Endometrium (tissue), 2 donors: ENCODE measurements at regions not wholly inside any gene's neighbourhood (a gene's known extent, or its start where the extent isn't known, plus 50 kb on each side); places are given as distances from the start of the nearest gene placed in this dataset.
"Not testable (repeated sequence)": the region's sequence is repeated elsewhere in the genome, so short reads cannot be mapped to it uniquely, and the experiment has no call there.

ENCODE experiments used
- FAIRE-seq: peaks from 2 replicates; lab custom pipeline; 2012; peaks lifted over from hg19 to GRCh38; lab: Jason Lieb, UNC
- donor health status: control.
- donor health status: control.

- not testable (repeated sequence) for FAIRE-seq
These were observed 93.0 kb downstream of the CRLF3 start for GRCh38 chr17:30731210-30732132.

GRCh38 chr17:30730837-30731209 is 93.7 kb downstream of the CRLF3 start:
- FAIRE-seq: not testable (repeated sequence)

GRCh38 chr17:30730171-30730836 is 94.2 kb downstream of the CRLF3 start:
- FAIRE-seq: not testable (repeated sequence)

GRCh38 chr17:30729471-30730170 is 94.9 kb downstream of the CRLF3 start:
- not testable (repeated sequence) for FAIRE-seq

GRCh38 chr17:30727517-30727916 is 97.0 kb downstream of the CRLF3 start:
- FAIRE-seq: not testable (repeated sequence)

- FAIRE-seq: not testable (repeated sequence)
These were observed 97.8 kb downstream of the CRLF3 start for GRCh38 chr17:30726734-30727133.

GRCh38 chr17:30726310-30726709 is 98.2 kb downstream of the CRLF3 start:
- FAIRE-seq: not testable (repeated sequence)

GRCh38 chr17:30724034-30724650 is 100.3 kb downstream of the CRLF3 start:
- FAIRE-seq: not testable (repeated sequence)

- not testable (repeated sequence) for FAIRE-seq
These were observed 102.2 kb downstream of the CRLF3 start for GRCh38 chr17:30722114-30722780.

GRCh38 chr17:30720971-30721370 is 103.5 kb downstream of the CRLF3 start:
- FAIRE-seq: not testable (repeated sequence)

GRCh38 chr17:30720013-30720471 is 104.5 kb downstream of the CRLF3 start:
- FAIRE-seq: no peak

- FAIRE-seq: not testable (repeated sequence)
These were observed 105.1 kb downstream of the CRLF3 start for GRCh38 chr17:30719131-30719973.

GRCh38 chr17:30718691-30719090 is 105.8 kb downstream of the CRLF3 start:
- FAIRE-seq: not testable (repeated sequence)

- FAIRE-seq: not testable (repeated sequence)
These were observed 106.4 kb downstream of the CRLF3 start for GRCh38 chr17:30718099-30718447.

- no peak for FAIRE-seq
These were observed 107.0 kb downstream of the CRLF3 start for GRCh38 chr17:30717291-30718098.

GRCh38 chr17:30716461-30717290 is 107.8 kb downstream of the CRLF3 start:
- FAIRE-seq: no peak

GRCh38 chr17:30714825-30715622 is 109.5 kb downstream of the CRLF3 start:
- not testable (repeated sequence) for FAIRE-seq

- not testable (repeated sequence) for FAIRE-seq
These were observed 110.7 kb downstream of the CRLF3 start for GRCh38 chr17:30713805-30714204.
